ENCODE measurements at regions not wholly inside any gene's neighbourhood (a gene's known extent, or its start where the extent isn't known, plus 50 kb on each side); places are given as distances from the start of the nearest gene placed in this dataset.

- no peak for TF ChIP-seq CTCF (IDR thresholded peaks at IDR 0.05)
- no peak for TF ChIP-seq POLR2AphosphoS5 (IDR thresholded peaks at IDR 0.05)
- no peak for TF ChIP-seq POLR2A (IDR thresholded peaks at IDR 0.05)
Measured at GRCh38 chrX:38919202-38919601, 117.9 kb downstream of the MID1IP1 start.
